HG03521 (cell line): ENCODE measurements at regions not wholly inside any gene's neighbourhood (a gene's known extent, or its start where the extent isn't known, plus 50 kb on each side); places are given as distances from the start of the nearest gene placed in this dataset.

Source experiments
- ATAC-seq: cut with Tn5 transposase; IDR thresholded peaks from one replicate; pipeline ENCODE4 v1.9.1; 2021; ENCODE audit warnings: mild to moderate bottlenecking, moderate library complexity; ENCODE audit not compliant: unreplicated experiment

DNA sequence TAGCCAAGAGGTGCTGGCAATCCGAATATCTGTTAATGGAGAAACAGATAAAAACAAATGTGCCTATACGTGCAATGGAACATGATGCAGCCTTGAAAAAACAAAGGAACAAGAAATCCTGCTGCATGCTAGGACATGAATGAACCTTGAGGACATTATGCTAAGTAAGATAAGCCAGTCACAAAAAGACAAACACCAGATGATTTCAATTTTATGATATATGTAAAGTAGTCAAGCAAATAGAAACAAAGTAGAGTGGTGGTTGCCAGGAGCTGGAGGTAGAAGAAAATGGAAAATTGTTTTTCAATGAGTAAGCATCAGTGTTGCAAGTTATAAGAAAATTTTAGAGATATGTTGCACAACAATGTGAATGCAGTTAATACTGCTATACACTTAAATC is 409.7 kb upstream of the CDH8 start:
- no peak for ATAC-seq

DNA sequence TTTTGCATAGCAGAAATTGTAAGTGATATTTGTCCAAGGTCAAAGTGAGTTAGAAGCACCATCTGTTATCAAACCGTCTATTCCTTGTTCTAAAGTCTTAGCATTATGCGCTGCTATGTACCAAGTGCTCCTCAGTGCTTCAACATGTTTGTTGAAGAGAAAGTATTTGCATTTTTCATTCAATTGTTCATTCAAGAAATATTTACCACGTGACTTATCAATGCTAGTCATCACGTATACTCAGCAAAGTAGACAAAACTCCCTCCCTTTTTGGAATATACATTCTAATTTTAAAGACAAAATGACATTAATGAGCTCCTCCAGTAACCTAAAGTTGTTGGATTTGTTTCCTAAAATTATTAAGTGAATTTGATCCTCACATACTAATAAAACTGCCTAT is 388.0 kb upstream of the CDH8 start:
- ATAC-seq = no peak

DNA sequence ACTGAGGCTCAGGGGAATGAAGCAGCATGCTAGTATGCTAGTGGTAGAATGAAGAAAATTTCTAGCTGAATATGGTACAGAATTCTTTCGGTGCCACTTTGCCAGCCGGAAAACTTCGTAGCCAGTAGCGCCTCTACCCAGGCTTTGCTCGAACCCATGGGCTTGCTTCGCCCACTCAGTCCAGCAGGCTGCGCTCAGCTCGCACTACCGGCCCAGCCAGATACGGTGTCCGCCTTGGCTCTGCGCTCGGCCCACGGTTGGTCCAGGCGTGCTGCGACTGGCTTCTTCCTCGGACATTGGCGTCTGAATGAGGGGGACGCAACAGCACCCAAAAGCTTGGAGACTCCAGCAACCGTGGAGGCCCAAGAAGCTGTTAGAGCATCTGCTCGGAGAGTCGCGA is 372.5 kb upstream of the CDH8 start:
- ATAC-seq = no peak

DNA sequence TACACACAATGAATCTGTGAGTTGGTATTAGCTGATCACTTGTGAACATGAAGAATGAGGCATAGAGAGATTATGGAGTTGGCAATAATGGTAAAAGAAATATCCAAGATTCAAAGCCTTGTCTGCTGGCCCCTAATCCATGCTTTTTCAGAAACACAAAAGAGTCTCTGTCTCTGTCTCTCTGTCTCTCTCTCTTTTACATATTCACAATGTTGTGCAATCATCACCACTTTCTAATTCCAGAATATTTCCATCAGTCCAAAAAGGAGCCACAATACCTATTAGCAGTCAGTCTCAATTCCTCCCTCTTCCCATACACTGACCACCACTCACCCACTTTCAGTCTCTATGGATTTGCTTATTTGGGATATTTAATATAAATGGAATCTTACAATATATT is 370.1 kb upstream of the CDH8 start:
- ATAC-seq = no peak

DNA sequence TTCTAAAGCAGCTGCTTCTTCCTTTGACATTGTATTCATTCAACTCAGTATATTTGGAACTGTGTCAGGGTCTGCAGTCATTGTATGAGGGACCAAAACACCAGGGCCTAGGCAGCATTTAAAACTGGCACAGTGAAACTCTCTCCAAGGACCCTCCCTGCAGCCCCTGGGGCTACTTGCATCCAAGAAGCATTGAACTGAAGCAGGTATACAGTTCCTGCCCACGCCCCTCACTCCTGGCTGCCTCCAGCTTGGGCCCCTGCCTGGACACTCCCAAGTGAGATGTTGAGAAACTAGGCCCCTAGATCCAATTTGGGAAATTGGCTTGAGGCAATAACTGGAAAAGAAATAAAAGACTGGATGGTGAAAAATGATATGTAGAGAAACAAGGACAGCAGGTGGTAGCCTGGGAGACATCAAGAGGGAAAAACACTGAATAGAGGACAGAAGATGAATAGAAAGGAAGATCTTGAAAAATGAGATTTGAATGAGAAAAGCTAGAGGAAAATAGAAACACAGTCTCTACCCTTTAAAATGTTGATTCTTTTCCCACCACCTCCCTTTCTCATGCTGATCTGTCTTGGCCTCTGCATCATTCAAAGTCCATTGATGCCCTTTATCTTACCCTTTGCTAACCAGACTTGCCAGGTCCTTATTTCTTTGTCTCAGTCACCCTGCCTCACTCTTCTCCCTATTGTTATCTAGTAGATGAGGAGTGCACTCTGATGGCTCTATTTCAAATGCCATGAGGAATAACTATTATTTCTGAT is 368.8 kb upstream of the CDH8 start:
- no peak for ATAC-seq

DNA sequence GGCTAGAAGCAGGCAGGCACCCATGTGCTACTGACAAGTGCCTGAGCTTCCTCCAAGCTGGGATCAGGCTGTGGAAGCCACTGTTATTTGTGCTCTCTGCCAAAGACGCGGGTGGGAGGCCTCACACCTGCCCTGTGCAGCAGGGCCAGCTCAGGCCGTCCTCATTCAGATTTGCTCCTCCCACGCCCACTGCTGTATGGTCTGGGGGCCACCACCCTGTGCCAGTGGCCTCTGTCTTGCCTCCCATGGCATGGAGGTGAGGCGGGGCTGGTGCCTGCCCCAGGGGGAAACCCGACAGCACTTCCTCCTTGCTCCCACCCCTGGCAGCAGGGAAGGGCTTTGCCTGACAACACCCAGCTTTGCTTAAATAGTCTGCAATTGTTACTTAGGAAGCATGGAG is 356.5 kb upstream of the CDH8 start:
- ATAC-seq = no peak

DNA sequence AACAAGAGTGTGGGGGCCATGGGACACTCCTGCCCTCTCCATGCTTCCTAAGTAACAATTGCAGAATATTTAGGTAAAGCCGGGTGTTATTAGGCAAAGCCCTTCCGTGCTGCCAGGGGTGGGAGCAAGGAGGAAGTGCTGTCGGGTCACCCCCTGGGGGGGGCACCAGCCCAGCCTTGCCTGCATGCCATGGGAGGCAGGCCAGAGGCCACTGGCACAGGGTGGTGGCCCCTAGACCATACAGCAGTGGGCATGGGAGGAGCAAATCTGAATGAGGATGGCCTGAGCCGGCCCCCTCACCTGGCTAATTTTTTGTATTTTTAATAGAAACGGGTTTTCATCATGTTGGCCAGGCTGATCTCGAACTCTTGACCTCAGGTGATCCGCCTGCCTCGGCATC is 355.7 kb upstream of the CDH8 start:
- ATAC-seq = no peak

DNA sequence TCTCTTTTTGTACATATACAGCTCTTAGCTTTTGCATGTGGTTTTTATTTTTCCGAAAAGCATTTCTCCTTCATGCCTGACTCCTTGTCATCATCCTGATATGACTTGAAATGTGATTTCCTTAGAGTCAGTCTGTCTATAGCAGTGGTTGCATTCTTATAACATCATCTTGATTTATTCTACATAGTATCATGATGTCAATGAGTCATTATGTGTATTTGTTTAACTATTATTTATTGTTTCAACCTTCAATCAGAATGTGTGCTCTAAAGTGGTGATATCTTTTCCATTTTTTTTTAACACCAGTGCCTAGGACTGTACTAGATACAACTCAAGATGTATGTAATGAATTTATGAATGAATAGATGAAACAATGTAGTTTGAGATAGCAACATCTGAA is 354.9 kb upstream of the CDH8 start:
- no peak for ATAC-seq

DNA sequence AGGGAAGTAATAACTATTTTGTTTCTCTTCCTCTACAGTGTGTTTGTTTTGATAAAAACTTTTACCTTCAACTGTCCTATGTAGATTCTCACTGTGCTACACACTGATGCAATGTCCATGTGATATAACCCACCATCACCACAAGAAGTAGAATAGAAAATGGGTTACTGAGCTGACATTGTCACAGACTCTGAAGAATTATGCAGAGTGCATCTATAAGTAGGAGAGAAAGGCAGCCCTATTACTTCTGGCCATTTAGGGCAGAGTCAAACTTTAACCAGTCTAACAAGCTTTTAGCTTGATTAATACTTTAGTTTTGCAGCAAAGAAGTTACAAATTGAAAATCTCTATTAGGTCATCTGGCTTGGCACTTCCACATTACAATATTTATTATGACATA is 354.0 kb upstream of the CDH8 start:
- ATAC-seq = no peak

DNA sequence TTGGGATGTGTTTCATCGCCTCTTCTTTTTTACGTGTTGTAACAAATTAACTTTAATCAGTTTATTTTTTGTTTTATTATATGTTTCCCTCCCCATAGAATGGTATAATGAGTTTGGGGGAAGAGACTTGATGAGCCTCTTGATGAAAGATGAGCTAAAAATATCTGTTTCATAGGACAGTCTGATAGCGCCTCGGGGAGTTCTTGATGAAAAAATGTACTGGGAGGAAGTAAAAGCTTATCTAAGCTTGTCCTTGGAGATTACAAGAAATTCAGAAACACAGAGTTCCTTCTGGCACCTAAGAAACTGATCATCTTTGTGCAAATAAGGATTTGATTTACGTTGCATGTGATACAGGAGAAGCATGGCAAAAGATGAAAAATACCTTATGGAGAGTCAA is 350.2 kb upstream of the CDH8 start:
- no peak for ATAC-seq

DNA sequence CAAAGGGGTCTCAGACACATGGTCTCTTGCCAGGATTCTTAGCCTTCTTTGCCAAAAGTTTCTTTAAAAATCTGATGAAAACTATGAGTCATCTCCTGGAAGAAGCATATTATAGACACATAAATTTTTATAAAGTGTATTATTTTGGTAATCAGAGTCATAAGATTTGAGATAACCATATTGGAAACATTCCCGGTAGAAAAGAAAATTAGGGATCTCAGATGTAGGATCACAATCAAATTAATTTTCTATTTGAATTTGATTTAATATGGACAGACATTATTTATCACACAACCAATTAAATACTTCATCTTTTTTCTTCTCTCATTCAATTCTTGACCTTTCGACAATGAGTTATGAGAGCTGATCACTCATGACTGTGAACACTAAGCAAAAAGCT is 347.7 kb upstream of the CDH8 start:
- ATAC-seq = no peak

DNA sequence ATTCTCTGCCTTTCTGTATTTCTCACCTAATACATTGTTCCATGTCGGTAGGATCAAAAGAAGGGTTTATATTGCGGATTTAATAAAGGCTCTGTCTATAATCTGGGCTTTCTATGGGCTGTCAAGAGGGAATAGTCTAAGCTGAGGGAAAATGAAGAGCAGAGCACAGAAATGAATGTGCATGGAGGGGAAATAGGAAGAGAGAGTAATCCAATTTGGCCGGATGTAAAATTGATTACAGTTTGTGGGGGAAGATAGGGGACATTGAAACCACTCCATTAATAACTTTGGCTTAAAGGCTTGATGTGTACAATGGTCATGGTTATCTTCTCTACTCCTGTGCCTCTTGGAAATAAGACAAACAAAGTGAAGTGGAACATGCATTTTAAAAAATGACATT is 334.2 kb upstream of the CDH8 start:
- no peak for ATAC-seq

DNA sequence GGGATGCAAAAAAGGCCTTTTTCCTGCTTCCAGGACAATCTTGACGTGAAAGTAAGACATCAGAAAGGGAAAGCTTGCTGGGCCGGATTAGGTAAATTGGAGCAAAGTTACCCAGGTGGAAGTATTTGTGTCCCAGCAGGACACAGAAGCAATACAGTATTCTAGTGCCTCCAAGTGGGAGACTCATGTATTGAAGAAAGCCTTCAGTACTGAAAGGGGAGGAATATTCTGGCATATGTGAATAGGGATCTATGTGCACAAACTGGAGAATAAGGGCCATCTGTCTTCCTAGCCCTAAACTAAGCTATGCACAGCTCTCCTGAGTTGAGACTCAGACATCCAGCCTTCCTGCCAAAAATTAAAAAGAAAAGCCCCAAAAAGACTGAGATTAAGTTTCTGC is 327.3 kb upstream of the CDH8 start:
- ATAC-seq = no peak

DNA sequence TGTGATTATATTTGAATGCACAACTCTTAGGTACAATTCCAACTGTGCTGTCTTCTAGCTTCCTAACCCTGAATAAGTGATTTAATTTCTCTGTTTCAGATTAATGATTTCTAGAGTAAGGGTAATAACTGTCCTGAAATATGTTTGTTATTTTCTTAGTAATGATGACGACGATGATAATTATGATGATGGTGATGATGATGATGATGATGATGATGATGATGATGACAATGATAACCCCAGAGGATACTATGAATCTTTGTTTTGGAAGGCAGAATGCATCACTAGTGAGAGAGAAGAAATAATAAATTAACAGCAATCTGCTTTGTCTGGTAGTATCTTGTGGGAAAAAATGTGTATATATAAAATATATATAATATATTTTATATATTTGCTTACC is 317.1 kb upstream of the CDH8 start:
- no peak for ATAC-seq

DNA sequence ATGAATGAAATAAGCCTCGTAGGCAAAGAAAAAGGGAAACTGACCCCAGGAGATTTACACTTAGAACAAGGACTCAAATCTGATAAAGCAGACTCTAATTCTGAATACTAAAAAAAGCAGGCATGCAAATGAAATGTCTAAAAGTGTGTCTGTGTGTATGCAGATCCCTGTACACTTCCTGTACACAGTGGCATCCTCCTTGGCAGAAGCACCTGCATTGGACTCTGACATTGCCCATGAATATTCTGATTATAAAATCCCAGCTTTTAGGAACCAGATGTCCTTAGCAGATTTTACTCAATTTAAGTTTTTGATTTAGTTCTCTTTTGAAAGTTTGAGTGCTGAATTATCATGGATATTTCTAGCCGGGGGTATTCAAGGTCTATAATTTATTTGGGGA is 306.0 kb upstream of the CDH8 start:
- ATAC-seq = no peak

DNA sequence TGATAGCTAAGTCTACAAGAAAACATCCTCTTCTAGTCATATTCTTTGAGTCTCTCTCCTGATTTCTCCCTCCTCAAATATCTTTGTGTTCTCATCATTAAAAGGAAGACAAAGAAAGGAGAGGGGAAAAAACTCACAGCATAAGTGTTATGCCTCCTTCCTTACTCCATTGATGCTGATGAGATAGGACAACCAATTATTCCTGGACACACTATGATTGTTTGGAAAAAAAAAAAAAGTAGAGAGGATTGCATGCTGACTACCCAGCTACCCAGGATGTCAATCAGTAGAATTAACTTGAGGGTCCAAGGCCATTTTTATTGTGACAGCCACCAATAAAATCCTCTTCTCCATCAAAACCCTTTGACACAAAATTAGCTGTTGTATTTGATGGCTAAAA is 299.1 kb upstream of the CDH8 start:
- ATAC-seq = no peak

DNA sequence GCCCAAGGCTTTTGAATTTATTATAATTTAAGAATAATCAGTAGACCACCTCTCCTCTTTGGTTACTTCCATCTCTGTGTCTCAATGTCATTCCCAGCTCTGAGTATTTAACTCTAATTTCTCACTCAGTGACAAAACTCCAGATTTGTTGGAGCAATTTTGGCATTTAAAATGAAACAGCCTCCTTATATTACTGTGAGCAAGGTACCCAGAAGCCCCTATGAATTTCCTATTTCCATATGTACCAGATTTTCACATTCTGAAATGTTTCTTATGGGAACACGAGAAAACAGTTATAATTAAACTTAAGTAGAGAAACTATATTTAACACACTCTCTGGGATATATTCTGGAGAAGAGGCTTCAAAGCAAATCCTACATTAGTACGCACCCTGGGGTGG is 285.4 kb upstream of the CDH8 start:
- ATAC-seq = no peak

DNA sequence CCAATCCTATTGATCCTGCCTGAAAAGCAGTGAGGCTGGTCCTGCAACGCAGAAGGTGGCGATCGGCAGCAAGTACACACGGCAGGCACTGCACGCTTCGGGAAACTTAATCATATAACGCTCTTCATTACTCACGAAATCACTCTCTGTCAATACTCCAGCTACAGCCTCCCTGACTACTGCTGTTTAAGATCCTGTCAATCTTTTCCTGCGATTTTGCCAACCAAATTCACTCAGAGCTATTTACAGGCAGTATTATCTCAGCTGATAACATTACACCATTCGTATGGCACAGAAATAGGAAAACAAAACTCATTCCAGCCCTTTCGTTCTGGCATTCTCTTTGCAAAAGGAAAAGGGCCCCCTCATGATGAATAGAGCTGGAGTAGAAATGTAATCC is 262.4 kb upstream of the CDH8 start:
- ATAC-seq = no peak

DNA sequence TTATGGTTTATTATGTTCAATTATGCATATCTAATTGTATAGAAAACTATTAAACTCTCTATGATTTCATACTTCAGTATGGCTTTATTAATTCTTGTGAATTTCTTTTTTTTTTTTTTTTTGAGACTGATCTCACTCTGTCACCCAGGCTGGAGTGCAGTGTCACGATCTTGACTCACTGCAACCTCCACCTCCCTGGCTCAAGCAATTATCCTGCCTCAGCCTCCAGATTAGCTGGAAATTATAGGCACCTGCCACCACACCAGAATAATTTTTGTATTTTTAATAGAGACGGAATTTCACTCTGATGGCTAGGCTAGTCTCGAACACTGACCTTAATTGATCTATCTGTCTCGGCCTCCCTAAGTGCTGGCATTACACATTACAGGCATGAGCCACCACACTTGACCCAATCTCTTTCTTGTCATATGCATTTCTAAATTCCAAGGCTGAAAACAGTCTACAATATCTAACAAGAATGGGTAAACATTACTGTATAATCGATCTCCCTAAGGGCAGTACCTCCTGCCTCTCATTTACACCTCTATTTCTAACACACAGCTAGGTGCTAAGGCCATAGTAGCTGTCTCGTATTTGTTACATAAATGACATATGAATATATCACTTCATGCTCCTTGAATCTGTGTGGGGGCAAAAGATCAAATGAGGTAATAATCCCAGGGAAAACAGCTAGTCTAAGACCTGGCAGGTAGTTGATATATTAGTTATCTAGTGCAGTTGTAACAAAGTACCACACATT is 258.2 kb upstream of the CDH8 start:
- ATAC-seq = no peak

DNA sequence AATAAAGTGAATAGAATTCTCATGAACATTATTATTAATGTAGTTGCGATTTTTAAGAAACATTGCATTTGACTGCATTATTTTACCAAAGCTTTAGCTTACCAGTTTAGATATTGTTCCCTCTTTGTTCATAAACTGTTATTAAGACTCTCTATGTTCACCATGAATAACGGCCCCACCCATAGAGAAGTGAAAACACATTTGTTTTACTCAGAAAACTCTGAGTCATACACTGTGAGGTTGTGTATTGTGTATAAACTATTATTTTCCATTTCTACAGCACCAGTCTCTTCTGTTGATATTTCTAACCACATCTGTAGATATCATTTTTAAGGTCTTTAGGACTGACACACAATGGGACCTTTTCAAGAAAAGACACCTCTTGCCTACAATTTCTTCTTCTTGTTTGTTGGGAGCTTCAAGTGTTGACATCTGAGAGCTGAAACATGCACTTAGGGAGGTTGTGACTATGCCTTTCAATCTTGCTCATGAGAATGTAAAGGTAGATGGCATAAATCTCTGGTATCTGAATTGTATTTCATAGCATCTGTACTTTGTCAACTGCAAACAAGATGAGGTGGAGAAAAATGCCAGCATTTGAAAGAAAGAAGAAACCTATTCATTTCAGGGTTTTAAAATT is 252.9 kb upstream of the CDH8 start:
- no peak for ATAC-seq

DNA sequence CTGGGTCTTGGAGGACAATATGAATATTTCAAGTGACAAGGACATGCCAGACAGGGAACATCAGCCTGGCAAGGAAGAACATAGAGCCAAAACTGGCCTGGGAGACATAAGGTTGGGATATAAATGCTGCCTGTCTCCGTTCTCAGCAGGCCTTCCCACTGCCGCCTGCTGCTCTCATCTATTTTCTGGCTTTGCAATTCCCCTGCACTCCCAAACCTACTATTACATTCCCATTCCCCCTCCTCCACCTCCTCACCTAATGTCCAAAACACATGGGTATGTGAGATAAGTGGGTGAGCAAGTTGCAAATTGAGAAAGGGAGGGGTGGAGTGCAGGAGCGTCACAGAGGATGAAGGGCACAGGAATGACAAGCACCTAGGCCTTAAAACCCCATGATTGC is 244.3 kb upstream of the CDH8 start:
- no peak for ATAC-seq

DNA sequence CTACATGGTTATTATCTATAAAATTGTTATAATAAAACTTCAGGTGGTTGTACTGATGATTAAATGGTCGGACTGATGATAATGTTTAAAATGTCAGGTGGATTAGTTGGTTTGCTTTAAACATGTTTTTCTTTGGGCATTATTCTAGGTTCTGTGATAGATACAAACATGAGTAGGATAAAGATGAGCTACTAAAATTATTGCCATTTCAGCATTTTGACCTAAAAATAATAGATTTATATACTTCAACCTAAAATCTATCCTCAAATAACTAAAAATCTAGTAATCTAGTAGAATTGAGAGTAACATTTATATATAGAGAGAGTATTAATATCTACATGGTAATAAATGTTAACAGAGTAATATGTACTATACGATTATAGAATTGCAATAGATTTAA is 241.7 kb upstream of the CDH8 start:
- ATAC-seq = no peak
